GM12892 (cell line): ENCODE measurements at regions not wholly inside any gene's neighbourhood (a gene's known extent, or its start where the extent isn't known, plus 50 kb on each side); places are given as distances from the start of the nearest gene placed in this dataset.
"Not testable (repeated sequence)": the region's sequence is repeated elsewhere in the genome, so short reads cannot be mapped to it uniquely, and the experiment has no call there.

Experiments used
- POLR2A ChIP-seq: IDR thresholded peaks from 2 replicates; pipeline ENCODE4 v1.6.1; 2011; ENCODE audit warnings: low read depth, low read length, control low read depth
- POLR2AphosphoS5 ChIP-seq: IDR thresholded peaks from 2 replicates; pipeline ENCODE4 v1.6.1; 2011; ENCODE audit warnings: low read depth, low read length, control low read depth
- TAF1 ChIP-seq: IDR thresholded peaks from 2 replicates; pipeline ENCODE4 v1.6.1; 2011; ENCODE audit warnings: low read depth, mild to moderate bottlenecking, control low read depth, low read length, borderline replicate concordance

GRCh38 chr6:4471515-4471914 is 304.7 kb upstream of the CDYL start:
- TF ChIP-seq POLR2AphosphoS5, POLR2A, TAF1: not testable (repeated sequence)
